Kidney (tissue), 13 donors: ENCODE measurements at regions not wholly inside any gene's neighbourhood (a gene's known extent, or its start where the extent isn't known, plus 50 kb on each side); places are given as distances from the start of the nearest gene placed in this dataset.

Experiments used
- DNase-seq, 5 donors: peaks; one replicate each; pipeline ENCODE4 v3.0.0-alpha.2; 2013 to 2020
- FAIRE-seq: peaks from 2 replicates; lab custom pipeline; 2012; peaks lifted over from hg19 to GRCh38; lab: Jason Lieb, UNC
- H3K27ac ChIP-seq, 2 donors: one replicate each; pipeline ENCODE4 v1.7.0; 2013; ENCODE audit warnings: low read depth in 2 of 2, low read length in 2 of 2, inconsistent platforms in 1 of 2
- H3K27me3 ChIP-seq: one replicate; pipeline ENCODE4 v1.7.1; 2013; ENCODE audit warnings: low read length, inconsistent platforms; ENCODE audit not compliant: control insufficient read depth, insufficient read depth
- H3K36me3 ChIP-seq, 3 donors: one replicate each; pipeline versions ENCODE4 v1.7.0 to v1.7.1; 2013; ENCODE audit warnings: low read length in 3 of 3, control low read depth in 1 of 3, inconsistent platforms in 1 of 3; ENCODE audit not compliant: insufficient read depth in 3 of 3, control insufficient read depth in 2 of 3
- H3K4me1 ChIP-seq, 3 donors: one replicate each; pipeline versions ENCODE4 v1.7.0 to v1.7.1; 2013; ENCODE audit warnings: low read length in 3 of 3, inconsistent platforms in 1 of 3, low read depth in 1 of 3; ENCODE audit not compliant: control insufficient read depth in 2 of 3, insufficient read depth in 2 of 3
- H3K4me3 ChIP-seq, 3 donors: one replicate each; pipeline versions ENCODE4 v1.7.0 to v1.8.1; 2013; ENCODE audit warnings: low read length in 3 of 3, control low read depth in 1 of 3, inconsistent platforms in 1 of 3
- H3K9ac ChIP-seq, 3 donors: one replicate each; pipeline versions ENCODE4 v1.7.0 to v1.7.1; 2013; ENCODE audit warnings: low read length in 3 of 3, control low read depth in 1 of 3, inconsistent platforms in 1 of 3
- H3K9me3 ChIP-seq, 3 donors: one replicate each; pipeline versions ENCODE4 v1.7.0 to v1.7.1; 2013; ENCODE audit warnings: low read length in 3 of 3, control low read depth in 1 of 3, inconsistent platforms in 1 of 3; ENCODE audit not compliant: control insufficient read depth in 2 of 3, insufficient read depth in 1 of 3
- CTCF ChIP-seq: IDR thresholded peaks from 3 replicates; pipeline ENCODE4 v1.5.1; 2012; ENCODE audit warnings: mild to moderate bottlenecking, moderate library complexity, borderline replicate concordance; ENCODE audit not compliant: insufficient read depth; ENCODE audit errors: extremely low read depth
- intact Hi-C: fragments of 100-400 bp; cut with DNase I; formaldehyde crosslinking; loops from one replicate; pipeline ENCODE4 v1.11.1; 2022
- donor health status: control.
- donor health status: control.
- donor health status: control.
- donor health status: control.
- donor health status: control.
- donor health status: DM: yes; HTN: yes; CAD: no.
- donor health status: Normal renal cell carcinoma (clear cell type).

GRCh38 chr7:119555788-119556187 lies 717.2 kb upstream of the KCND2 start:
- intact Hi-C loops, result no loop called here
- DNase-seq (no peak), FAIRE-seq (no peak)
- no peaks in the 10 kb centered on the region for H3K27me3 ChIP-seq
- H3K9ac ChIP-seq, result no peak overlapping the region
- H3K9me3 ChIP-seq, result no peaks in the 10 kb centered on the region
- no peak overlapping the region for H3K4me3 ChIP-seq
- H3K36me3 ChIP-seq, result no peaks in the 10 kb centered on the region
- TF ChIP-seq CTCF, result no peak
- H3K27ac ChIP-seq, result no peak overlapping the region
- H3K4me1 ChIP-seq, result no peaks in the 10 kb centered on the region

DNA sequence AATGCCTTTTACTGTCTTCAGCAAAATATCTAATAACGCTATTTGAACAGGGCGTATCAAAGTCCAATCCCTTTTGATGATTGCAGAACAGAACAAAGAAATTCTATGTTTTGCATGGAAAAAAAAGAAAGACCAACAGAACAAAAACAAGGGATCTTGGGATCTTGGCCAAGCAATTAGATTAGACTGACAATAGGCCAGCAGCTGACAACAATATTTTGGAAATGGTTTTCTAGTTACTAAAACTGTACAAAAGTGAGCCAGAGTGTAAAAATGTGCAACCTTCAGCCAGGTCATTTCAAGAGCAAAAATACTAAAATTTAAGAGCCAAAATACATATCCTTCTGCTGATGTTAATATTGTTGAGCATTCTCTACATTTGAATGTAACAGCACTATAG lies 716.5 kb upstream of the KCND2 start:
- Histone ChIP-seq H3K4me3 (no peak overlapping the region), H3K36me3 (no peaks in the 10 kb centered on the region), H3K9ac (no peak overlapping the region), H3K9me3 (no peaks in the 10 kb centered on the region), H3K4me1 (no peaks in the 10 kb centered on the region), H3K27me3 (no peaks in the 10 kb centered on the region), H3K27ac (no peak overlapping the region)
- intact Hi-C loops, result no loop called here
- DNase-seq (no peak), FAIRE-seq (no peak)
- no peak for TF ChIP-seq CTCF

DNA sequence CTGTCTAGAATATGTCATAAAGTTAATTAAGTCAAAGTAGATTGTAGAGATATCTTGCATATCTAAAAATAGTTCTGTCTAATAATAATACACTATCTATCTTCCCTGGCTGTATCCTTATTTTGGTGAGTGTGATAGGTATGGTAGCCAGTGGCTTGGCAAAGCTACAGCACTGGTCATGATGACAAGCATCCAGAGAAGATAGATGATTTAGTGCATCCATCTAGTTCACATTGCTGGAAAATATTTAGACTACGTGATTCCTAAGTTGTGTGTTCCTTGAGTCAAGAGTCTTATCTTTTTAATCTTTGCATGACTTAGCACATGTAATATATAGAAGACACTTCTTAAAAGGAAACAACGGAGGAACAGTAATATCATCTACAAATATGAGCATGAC lies 711.2 kb upstream of the KCND2 start:
- no peaks in the 10 kb centered on the region for H3K4me1 ChIP-seq
- FAIRE-seq (no peak), DNase-seq (no peak)
- H3K9me3 ChIP-seq, result no peaks in the 10 kb centered on the region
- H3K9ac ChIP-seq, result no peak overlapping the region
- TF ChIP-seq CTCF, result no peak
- H3K27me3 ChIP-seq, result no peaks in the 10 kb centered on the region
- intact Hi-C loops, result no loop called here
- no peak overlapping the region for H3K27ac ChIP-seq
- H3K36me3 ChIP-seq, result no peaks in the 10 kb centered on the region
- H3K4me3 ChIP-seq, result no peak overlapping the region

- no peaks in the 10 kb centered on the region for H3K9me3 ChIP-seq
- no peak overlapping the region for H3K4me3 ChIP-seq
- no peak overlapping the region for H3K27ac ChIP-seq
- H3K36me3 ChIP-seq, result no peaks in the 10 kb centered on the region
- H3K4me1 ChIP-seq, result no peaks in the 10 kb centered on the region
- intact Hi-C loops, result no loop called here
- no peaks in the 10 kb centered on the region for H3K27me3 ChIP-seq
- no peak overlapping the region for H3K9ac ChIP-seq
- no peak for DNase-seq
- no peak for FAIRE-seq
- TF ChIP-seq CTCF, result no peak
Observed at GRCh38 chr7:119562839-119563238, 710.1 kb upstream of the KCND2 start.
